H1 (cell line): ENCODE measurements at regions not wholly inside any gene's neighbourhood (a gene's known extent, or its start where the extent isn't known, plus 50 kb on each side); places are given as distances from the start of the nearest gene placed in this dataset.

ENCODE experiments used
- CTCF ChIA-PET: fragments of 300-600 bp; sonication (Branson Sonifier 250); formaldehyde crosslinking; loops from one replicate; lab custom pipeline; 2021; ENCODE audit not compliant: partially characterized antibody; lab: Charles Lee
- POLR2A ChIA-PET: fragments of 300-600 bp; sonication (Branson Sonifier 250); formaldehyde crosslinking; loops from one replicate; lab custom pipeline; 2021; ENCODE audit warnings: inconsistent platforms; ENCODE audit not compliant: partially characterized antibody; lab: Charles Lee
- DNase-seq, 2 experiments: peaks; one replicate each; pipeline versions ENCODE4 v3.0.0 to v3.0.0-alpha.2; 2010 to 2022; ENCODE audit warnings: low spot score in 2 of 2, low read depth in 1 of 2, mixed read lengths in 1 of 2
- FAIRE-seq: peaks from 2 replicates; lab custom pipeline; 2011; peaks lifted over from hg19 to GRCh38; lab: Jason Lieb, UNC
- H2AFZ ChIP-seq: 2 replicates; pipeline ENCODE4 v1.8.1; 2012; ENCODE audit warnings: low read length, inconsistent platforms
- H2AK5ac ChIP-seq: 2 replicates; pipeline ENCODE4 v1.6.1; 2013; ENCODE audit warnings: low read depth, low read length
- H2BK120ac ChIP-seq: replicated peaks from 2 replicates; pipeline ENCODE3; 2013; ENCODE audit warnings: low read depth, low read length, inconsistent platforms
- H2BK12ac ChIP-seq: 2 replicates; pipeline ENCODE4 v1.6.1; 2013; ENCODE audit warnings: low read depth, low read length
- H2BK15ac ChIP-seq: 2 replicates; pipeline ENCODE4 v1.6.1; 2013; ENCODE audit warnings: low read length
- H2BK20ac ChIP-seq: 2 replicates; pipeline ENCODE4 v1.6.1; 2013; ENCODE audit warnings: low read length
- H2BK5ac ChIP-seq: 2 replicates; pipeline ENCODE4 v1.6.1; 2013; ENCODE audit warnings: low read depth, low read length
- H3K14ac ChIP-seq: 2 replicates; pipeline ENCODE4 v1.6.1; 2013; ENCODE audit warnings: inconsistent platforms; ENCODE audit not compliant: insufficient read length
- H3K18ac ChIP-seq: 2 replicates; pipeline ENCODE4 v1.6.1; 2013; ENCODE audit warnings: low read length; ENCODE audit errors: extremely low read depth
- H3K23ac ChIP-seq: 2 replicates; pipeline ENCODE4 v1.6.1; 2013; ENCODE audit warnings: inconsistent platforms; ENCODE audit not compliant: insufficient read length
- H3K23me2 ChIP-seq: 2 replicates; pipeline ENCODE4 v1.6.1; 2013; ENCODE audit warnings: low read depth, low read length
- H3K27ac ChIP-seq: 2 replicates; pipeline ENCODE4 v1.6.1; 2011; ENCODE audit warnings: low read depth, low read length, inconsistent platforms
- H3K27me3 ChIP-seq, 4 experiments: replicated peaks in 1 of 4; 1 replicate in 1 of 4; 2 replicates in 3 of 4; pipeline versions ENCODE4 v1.6.1 to v1.8.1; 2011 to 2013; ENCODE audit warnings: low read length in 3 of 4, mild to moderate bottlenecking in 3 of 4, inconsistent platforms in 2 of 4, mixed read lengths in 2 of 4, moderate library complexity in 1 of 4; ENCODE audit not compliant: control insufficient read depth in 3 of 4, insufficient read depth in 3 of 4; ENCODE audit errors: extremely low read depth in 1 of 4
- H3K36me3 ChIP-seq, 4 experiments: 2 replicates each; pipeline versions ENCODE4 v1.6.1 to v1.8.1; 2011 to 2013; ENCODE audit warnings: mild to moderate bottlenecking in 4 of 4, low read length in 3 of 4, moderate library complexity in 2 of 4, control low read depth in 1 of 4, inconsistent platforms in 1 of 4; ENCODE audit not compliant: insufficient read depth in 4 of 4, control insufficient read depth in 2 of 4
- H3K4ac ChIP-seq: replicated peaks from 2 replicates; pipeline ENCODE3; 2013; ENCODE audit warnings: low read length, low read depth, mixed read lengths, inconsistent platforms; ENCODE audit not compliant: insufficient read length
- H3K4me1 ChIP-seq, 4 experiments: replicated peaks in 1 of 4; 1 replicate in 1 of 4; 2 replicates in 3 of 4; pipeline versions ENCODE4 v1.6.1 to v1.8.1; 2011 to 2013; ENCODE audit warnings: low read length in 3 of 4, inconsistent platforms in 2 of 4, mixed read lengths in 1 of 4; ENCODE audit not compliant: insufficient read depth in 4 of 4, control insufficient read depth in 3 of 4
- H3K4me2 ChIP-seq, 2 experiments: 2 replicates each; pipeline versions ENCODE4 v1.6.1 to v1.8.1; 2011 to 2013; ENCODE audit warnings: low read depth in 2 of 2, low read length in 2 of 2, control low read depth in 1 of 2, inconsistent platforms in 1 of 2, mild to moderate bottlenecking in 1 of 2; ENCODE audit not compliant: insufficient read depth in 1 of 2
- H3K4me3 ChIP-seq, 4 experiments: fragments of 200-600, 300-600 bp in 1 of 4; sonication (generic), shearing (Covaris generic), sonication (Bioruptor Twin) in 1 of 4; 2 replicates each; pipeline versions ENCODE4 v1.5.1 to v1.8.1; 2011 to 2016; ENCODE audit warnings: low read length in 4 of 4, low read depth in 3 of 4, control low read depth in 2 of 4, inconsistent platforms in 2 of 4, mild to moderate bottlenecking in 2 of 4, mixed read lengths in 1 of 4, moderate library complexity in 1 of 4; ENCODE audit not compliant: insufficient read depth in 2 of 4; ENCODE audit errors: extremely low read depth in 1 of 4
- H3K56ac ChIP-seq: replicated peaks from 2 replicates; pipeline ENCODE3; 2013; ENCODE audit warnings: low read depth, mild to moderate bottlenecking, mixed read lengths, low read length, inconsistent platforms; ENCODE audit not compliant: insufficient read length
- H3K79me1 ChIP-seq: 2 replicates; pipeline ENCODE4 v1.6.1; 2013; ENCODE audit warnings: low read depth, low read length, control low read depth
- H3K79me2 ChIP-seq, 2 experiments: 2 replicates each; pipeline versions ENCODE4 v1.6.1 to v1.8.1; 2012 to 2013; ENCODE audit warnings: low read length in 2 of 2, mild to moderate bottlenecking in 2 of 2, inconsistent platforms in 1 of 2; ENCODE audit not compliant: insufficient read depth in 2 of 2, control insufficient read depth in 1 of 2
- H3K9ac ChIP-seq, 4 experiments: replicated peaks in 1 of 4; 1 replicate in 1 of 4; 2 replicates in 3 of 4; pipeline versions ENCODE4 v1.6.1 to v1.8.1; 2011 to 2013; ENCODE audit warnings: low read depth in 3 of 4, low read length in 3 of 4, control low read depth in 2 of 4, mild to moderate bottlenecking in 2 of 4, moderate library complexity in 2 of 4, inconsistent platforms in 1 of 4; ENCODE audit errors: extremely low read depth in 1 of 4
- H3K9me3 ChIP-seq, 2 experiments: 2 replicates each; pipeline versions ENCODE4 v1.6.1 to v1.8.1; 2012 to 2013; ENCODE audit warnings: mild to moderate bottlenecking in 2 of 2, moderate library complexity in 2 of 2, control low read depth in 1 of 2, inconsistent platforms in 1 of 2, low read depth in 1 of 2, low read length in 1 of 2, mixed read lengths in 1 of 2; ENCODE audit not compliant: insufficient read depth in 2 of 2
- H4K20me1 ChIP-seq, 2 experiments: replicated peaks in 1 of 2; 2 replicates each; pipeline versions ENCODE3 to v1.8.1; 2011 to 2013; ENCODE audit warnings: inconsistent platforms in 2 of 2, low read length in 2 of 2, mild to moderate bottlenecking in 1 of 2; ENCODE audit not compliant: insufficient read depth in 2 of 2, control insufficient read depth in 1 of 2
- H4K5ac ChIP-seq: 2 replicates; pipeline ENCODE4 v1.6.1; 2013; ENCODE audit warnings: low read length, low read depth, mixed read lengths, inconsistent platforms; ENCODE audit not compliant: insufficient read length
- H4K8ac ChIP-seq: 2 replicates; pipeline ENCODE4 v1.8.0; 2013; ENCODE audit warnings: mild to moderate bottlenecking, moderate library complexity, low read length, inconsistent platforms; ENCODE audit not compliant: insufficient read depth; ENCODE audit errors: extremely low read depth
- H4K91ac ChIP-seq: replicated peaks from 2 replicates; pipeline ENCODE3; 2013; ENCODE audit warnings: low read length, mixed read lengths, inconsistent platforms; ENCODE audit not compliant: insufficient read length
- NRF1 ChIP-seq: IDR thresholded peaks from 2 replicates; pipeline ENCODE4 v1.6.1; 2011; ENCODE audit warnings: mild to moderate bottlenecking, low read depth, low read length, improper control_type of control experiment
- WGBS, 2 experiments: shearing (Covaris generic) in 1 of 2; methylation state at CpG; one replicate each; pipeline versions ENCODE4 v1.1.6 to v1.1.7; 2013 to 2015; ENCODE audit warnings: low lambda C conversion rate in 2 of 2, mixed read lengths in 2 of 2, inconsistent platforms in 1 of 2, low coverage in 1 of 2, missing lambda C conversion rate in 1 of 2; ENCODE audit not compliant: insufficient replicate concordance in 2 of 2, insufficient coverage in 1 of 2, insufficient read length in 1 of 2; ENCODE audit errors: extremely low coverage in 1 of 2, missing lambda C conversion rate in 1 of 2; 5-methylcytosine and 5-hydroxymethylcytosine counted together

GRCh38 chr13:84433024-84433423, 550.8 kb upstream of the SLITRK1 start:
- H3K9me3 ChIP-seq, result no peaks in the 10 kb centered on the region
- H3K79me1 ChIP-seq, result no peaks in the 10 kb centered on the region
- no peak for TF ChIP-seq NRF1
- 91% methylated on average over 2 of the region's 2 CpGs; no CpG with 5 or more reads in 1 of the 2 experiments for WGBS, 2 experiments
- no peak overlapping the region for H3K23ac ChIP-seq
- no peak for FAIRE-seq
- ChIA-PET CTCF (interaction anchor here (0.6 kb wide), 2 partner anchors 78 to 110 kb away, joined by 3 to 4 read pairs; no protein-coding TSS in a partner anchor), POLR2A (no interaction called here)
- H3K14ac ChIP-seq, result no peak overlapping the region
- no peaks in the 10 kb centered on the region for H3K4me1 ChIP-seq
- no peak for DNase-seq
- H3K79me2 ChIP-seq, result no peaks in the 10 kb centered on the region
- H3K18ac ChIP-seq, result no peak overlapping the region
- H3K36me3 ChIP-seq, result no peaks in the 10 kb centered on the region
- H3K4me3 ChIP-seq, result no peak overlapping the region
- H3K27me3 ChIP-seq, result no peaks in the 10 kb centered on the region
- no peak overlapping the region for H2AK5ac ChIP-seq
- H2BK20ac ChIP-seq, result no peak overlapping the region
- no peak overlapping the region for H2BK5ac ChIP-seq
- H3K4me2 ChIP-seq, result no peak overlapping the region
- H3K4ac ChIP-seq, result no peak overlapping the region
- H3K27ac ChIP-seq, result no peak overlapping the region
- no peaks in the 10 kb centered on the region for H4K20me1 ChIP-seq
- 0 out of 2 replicates have a peak overlapping the region, but pooled peaks have one; percentile 62 for H2AFZ ChIP-seq
- no peak overlapping the region for H2BK12ac ChIP-seq
- no peak overlapping the region for H2BK120ac ChIP-seq
- no peak overlapping the region for H4K91ac ChIP-seq
- no peak overlapping the region for H3K9ac ChIP-seq
- H4K8ac ChIP-seq, result no peak overlapping the region
- H4K5ac ChIP-seq, result no peak overlapping the region
- no peaks in the 10 kb centered on the region for H3K23me2 ChIP-seq
- no peak overlapping the region for H2BK15ac ChIP-seq
- no peak overlapping the region for H3K56ac ChIP-seq
